ENCODE measurements at regions not wholly inside any gene's neighbourhood (a gene's known extent, or its start where the extent isn't known, plus 50 kb on each side); places are given as distances from the start of the nearest gene placed in this dataset.

GRCh38 chr9:84567805-84568204, 101.7 kb upstream of the NTRK2 start:
- Histone ChIP-seq H3K4me1 (ENCODE audit: control insufficient read depth, insufficient read depth, low read length) (no peaks in the 10 kb centered on the region), H3K56ac (ENCODE audit: extremely low read depth, insufficient read depth, low read length) (no peak overlapping the region), H3K27ac (ENCODE audit: insufficient read depth, low read length) (no peak overlapping the region), H3K14ac (replicated peaks; ENCODE audit: low read depth, low read length) (no peak overlapping the region), H3K9ac (ENCODE audit: low read depth, low read length) (no peak overlapping the region), H4K8ac (ENCODE audit: low read depth in 2 of 2, low read length in 2 of 2) (no peak overlapping the region), H3K36me3 (ENCODE audit: control insufficient read depth, insufficient read depth, low read length) (no peaks in the 10 kb centered on the region), H3K9me3 (ENCODE audit: control insufficient read depth, insufficient read depth, low read length) (peaks cover 28% of the 10 kb centered on the region), H3K4ac (ENCODE audit: low read depth, low read length) (no peak overlapping the region), H2AFZ (replicated peaks; ENCODE audit: low read length, poor library complexity) (no peak overlapping the region), H4K5ac (ENCODE audit: low read depth, low read length) (no peak overlapping the region), H4K20me1 (ENCODE audit: insufficient read depth, low read length) (no peaks in the 10 kb centered on the region), H2BK20ac (ENCODE audit: low read depth, low read length) (no peak overlapping the region), H2BK15ac (ENCODE audit: low read depth, low read length) (no peak overlapping the region), H3K4me2 (ENCODE audit: low read depth, low read length) (no peak overlapping the region), H3K79me1 (ENCODE audit: low read depth in 1 of 2, low read length in 2 of 2) (no peaks in the 10 kb centered on the region), H4K91ac (ENCODE audit: insufficient read depth, low read depth, low read length) (no peak overlapping the region), H2BK5ac (ENCODE audit: low read depth, low read length, poor library complexity, severe bottlenecking) (no peak overlapping the region), H3K27me3 (ENCODE audit: control insufficient read depth, insufficient read depth, low read length) (no peaks in the 10 kb centered on the region), H2BK120ac (ENCODE audit: low read depth, low read length) (no peak overlapping the region), H3K9me1 (ENCODE audit: insufficient read depth, low read length) (no peaks in the 10 kb centered on the region), H3K23ac (ENCODE audit: low read depth, low read length) (no peak overlapping the region), H2AK9ac (replicated peaks; ENCODE audit: low read depth, low read length, poor library complexity) (no peak overlapping the region), H3K4me3 (ENCODE audit: insufficient read depth, low read depth, low read length) (no peak overlapping the region), H2AK5ac (ENCODE audit: low read depth, low read length) (no peak overlapping the region), H3K18ac (ENCODE audit: low read depth, low read length) (no peak overlapping the region)
- no TSS peak for BruUV-seq (replicated peaks)
- ATAC-seq (ENCODE audit: low read depth) (no peak), DNase-seq (no peak)
- no peak for TF ChIP-seq BHLHE40 (IDR thresholded peaks at IDR 0.05; ENCODE audit: low read depth, low read length)
- no peak for TF ChIP-seq RFX5 (IDR thresholded peaks at IDR 0.05; ENCODE audit: low read depth, low read length)
- ChIA-PET POLR2A (ENCODE audit: unreplicated experiment) (no interaction called here), CTCF (no interaction called here)
- in situ Hi-C loops (cut with MboI; ENCODE audit: low sequenced_read_pairs), result no loop called here
- intact Hi-C loops (cut with micrococcal nuclease), result no loop called here
- WGBS, 2 experiments (ENCODE audit: extremely low coverage in 2 of 2, insufficient read length in 1 of 2), result no CpG with 5 or more reads among the region's 1 CpG
- dilution Hi-C loops (cut with HindIII; ENCODE audit: low sequenced_read_pairs, unreplicated experiment), result no loop called here

Measured in IMR-90 (cell line).